Activated CD4-positive, alpha-beta memory T cell treated with anti-CD3 and anti-CD28 coated beads, Interleukin-2, amount 10 ng/mL, durations not matched to agents 7 days and 5 days (primary cell): ENCODE measurements at regions not wholly inside any gene's neighbourhood (a gene's known extent, or its start where the extent isn't known, plus 50 kb on each side); places are given as distances from the start of the nearest gene placed in this dataset.

Experiments
- CTCF ChIA-PET: fragments of 350-600 bp; sonication (Branson Sonifier 250); formaldehyde crosslinking; loops from one replicate; lab custom pipeline; 2021; ENCODE audit warnings: antibody characterized with exemption, inconsistent platforms; lab: Charles Lee
- POLR2A ChIA-PET: fragments of 350-600 bp; sonication (Branson Sonifier 250); formaldehyde crosslinking; loops from one replicate; lab custom pipeline; 2021; ENCODE audit warnings: antibody characterized with exemption; lab: Charles Lee
- DNase-seq: peaks from one replicate; pipeline ENCODE4 v3.0.0-alpha.2; 2020
- H3K27ac Mint-ChIP-seq: one replicate; pipeline ENCODE4 v1.8.0; 2021; ENCODE audit warnings: mild to moderate bottlenecking, mixed read lengths
- H3K27me3 Mint-ChIP-seq: one replicate; pipeline ENCODE4 v1.8.0; 2021; ENCODE audit warnings: mixed read lengths
- H3K36me3 Mint-ChIP-seq: one replicate; pipeline ENCODE4 v1.8.0; 2021; ENCODE audit warnings: low read depth, mixed read lengths
- H3K4me1 Mint-ChIP-seq: one replicate; pipeline ENCODE4 v1.8.0; 2021; ENCODE audit warnings: mixed read lengths
- H3K4me3 Mint-ChIP-seq: one replicate; pipeline ENCODE4 v1.8.0; 2021; ENCODE audit warnings: mild to moderate bottlenecking, mixed read lengths
- H3K9me3 Mint-ChIP-seq: one replicate; pipeline ENCODE4 v1.8.0; 2021; ENCODE audit warnings: mixed read lengths

DNA sequence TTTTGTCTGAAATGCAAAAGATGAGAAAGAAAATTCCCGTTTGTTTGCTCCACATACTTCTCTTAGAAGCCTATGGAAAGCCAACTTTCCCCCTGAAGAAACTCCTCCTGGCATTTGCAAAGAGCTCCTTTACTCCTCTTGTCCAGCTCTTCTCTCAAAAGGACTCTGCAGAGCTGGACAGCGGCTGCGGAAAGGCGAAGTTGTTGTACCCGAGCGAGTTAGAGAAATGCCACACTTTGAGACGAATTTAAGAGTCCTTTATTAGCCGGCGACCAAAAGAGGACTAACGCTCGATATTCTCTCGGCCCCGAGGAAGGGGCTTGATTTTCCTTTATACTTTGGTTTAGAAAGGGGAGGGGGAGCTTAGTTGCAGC lies 157.8 kb downstream of the TRIM27 start:
- ChIA-PET POLR2A (no interaction called here), CTCF (interaction anchor here (0.6 kb wide), 1 partner anchor 72 kb away, joined by 4 read pairs; no protein-coding TSS in a partner anchor)
- Mint-ChIP-seq H3K4me1 (no peaks in the 10 kb centered on the region), H3K4me3 (no peak overlapping the region), H3K9me3 (peaks cover 9% of the 10 kb centered on the region), H3K27me3 (peaks cover 64% of the 10 kb centered on the region), H3K27ac (no peak overlapping the region), H3K36me3 (peaks cover 3% of the 10 kb centered on the region)
- DNase-seq, result no peak

DNA sequence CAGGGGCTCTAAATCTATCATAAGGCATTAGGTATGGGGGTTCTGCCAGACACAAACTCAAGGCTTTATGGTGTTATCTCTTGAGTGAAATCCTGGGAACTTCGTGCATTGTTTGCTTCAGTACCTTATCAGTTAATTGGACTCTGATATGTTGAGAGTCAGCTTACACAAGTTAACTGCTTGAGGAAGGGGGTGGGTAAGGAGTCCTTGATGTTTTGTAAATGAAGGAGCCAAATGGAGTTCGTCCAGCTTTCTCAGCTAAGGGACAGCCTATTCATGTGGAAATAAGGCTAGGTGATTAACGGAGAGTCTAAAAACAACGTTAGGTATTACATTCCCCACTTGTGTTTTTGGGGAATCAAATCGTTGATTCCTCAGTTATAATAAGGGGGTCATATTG lies 157.4 kb downstream of the TRIM27 start:
- Mint-ChIP-seq H3K27me3 (peaks cover 68% of the 10 kb centered on the region), H3K4me1 (no peaks in the 10 kb centered on the region), H3K4me3 (no peak overlapping the region), H3K27ac (no peak overlapping the region), H3K9me3 (peaks cover 9% of the 10 kb centered on the region), H3K36me3 (peaks cover 3% of the 10 kb centered on the region)
- no peak for DNase-seq
- ChIA-PET CTCF (interaction anchor here (0.6 kb wide), 1 partner anchor 72 kb away, joined by 4 read pairs; no protein-coding TSS in a partner anchor), POLR2A (no interaction called here)

DNA sequence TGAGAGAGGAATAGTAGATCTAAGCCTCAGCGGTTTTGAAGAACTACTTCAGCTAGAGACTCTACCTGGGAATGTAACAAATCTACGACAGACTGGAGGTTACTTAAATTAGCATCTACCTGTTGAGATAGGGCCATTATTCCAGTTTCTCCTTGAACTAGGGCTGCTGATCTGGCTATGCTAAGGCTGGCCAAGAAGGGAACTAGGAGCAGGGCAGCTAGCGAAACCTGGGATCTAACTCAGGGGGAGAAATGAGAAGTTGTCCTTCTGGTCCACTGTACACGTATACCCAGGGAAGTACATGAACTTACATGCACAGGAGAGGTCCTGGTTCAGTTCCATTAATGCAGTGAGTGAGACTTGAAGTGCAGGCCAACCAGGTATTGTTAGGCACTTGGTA lies 156.7 kb downstream of the TRIM27 start:
- POLR2A ChIA-PET, result no interaction called here

DNA sequence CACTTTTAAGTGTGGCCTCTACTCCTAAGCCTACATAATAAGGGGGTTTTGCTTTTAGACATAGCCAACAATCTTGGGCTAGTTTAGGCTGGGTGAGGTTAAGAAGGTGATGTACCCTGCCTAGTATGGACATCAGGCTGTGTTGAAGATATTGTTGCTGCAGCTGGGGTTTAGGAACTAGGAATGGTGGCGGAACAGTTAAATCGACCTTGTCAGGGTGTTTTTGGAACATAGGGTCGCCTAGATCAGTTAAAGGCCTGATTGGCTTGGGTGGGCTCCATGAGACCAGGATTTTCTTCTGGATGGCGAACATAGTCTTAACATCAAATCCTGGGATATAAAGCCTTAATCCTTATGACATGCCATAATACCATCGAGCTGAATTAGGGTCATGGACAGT lies 156.1 kb downstream of the TRIM27 start:
- POLR2A ChIA-PET, result no interaction called here
- CTCF ChIA-PET, result no interaction called here
- DNase-seq, result no peak
- H3K27me3 Mint-ChIP-seq, result peaks cover 81% of the 10 kb centered on the region
- H3K27ac Mint-ChIP-seq, result no peak overlapping the region
- no peaks in the 10 kb centered on the region for H3K4me1 Mint-ChIP-seq
- peaks cover 9% of the 10 kb centered on the region for H3K9me3 Mint-ChIP-seq
- no peak overlapping the region for H3K4me3 Mint-ChIP-seq
- H3K36me3 Mint-ChIP-seq, result peaks cover 4% of the 10 kb centered on the region

More for the DNA sequence above, 156.7 kb downstream of the TRIM27 start:
- Mint-ChIP-seq H3K9me3 (peaks cover 9% of the 10 kb centered on the region), H3K27me3 (peaks cover 75% of the 10 kb centered on the region), H3K36me3 (peaks cover 3% of the 10 kb centered on the region), H3K27ac (no peak overlapping the region), H3K4me1 (no peaks in the 10 kb centered on the region), H3K4me3 (no peak overlapping the region)
- no peak for DNase-seq
- CTCF ChIA-PET, result no interaction called here

DNA sequence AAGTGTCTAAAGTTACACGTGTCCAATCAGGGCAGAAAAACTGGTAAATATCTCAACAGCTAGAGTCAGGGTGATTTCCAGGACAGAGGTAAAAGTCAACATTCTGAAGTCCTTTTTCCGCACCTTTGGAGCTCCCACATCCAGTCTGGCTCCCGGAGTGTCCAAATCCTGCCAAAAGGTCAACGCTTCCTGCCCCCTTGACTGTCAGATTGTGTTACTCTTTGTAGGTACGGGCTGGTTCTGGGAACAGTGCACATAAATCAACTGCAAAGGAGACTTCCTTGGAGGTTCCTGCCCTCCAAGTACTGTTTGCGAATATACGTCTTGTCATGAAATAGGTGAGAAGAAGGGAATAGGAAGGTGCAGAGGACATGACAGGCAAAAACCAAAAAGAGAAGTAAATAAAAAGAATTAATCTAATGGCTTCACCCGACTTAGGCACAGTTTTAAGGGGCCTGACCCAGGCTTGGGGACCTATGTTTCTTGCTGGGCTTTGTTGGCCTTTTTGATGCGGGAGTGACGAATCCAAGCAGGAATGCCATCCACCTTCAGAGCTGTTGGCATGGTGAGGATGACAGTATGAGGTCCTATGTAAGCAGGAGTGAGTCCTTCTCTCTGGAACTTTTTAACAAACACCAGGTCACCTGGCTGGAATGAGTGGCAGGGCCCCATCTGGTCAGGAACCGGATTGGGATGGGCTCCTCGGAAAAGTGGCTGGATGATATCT lies 155.4 kb downstream of the TRIM27 start:
- Mint-ChIP-seq H3K36me3 (peaks cover 9% of the 10 kb centered on the region), H3K4me1 (no peaks in the 10 kb centered on the region), H3K27me3 (peaks cover 86% of the 10 kb centered on the region), H3K9me3 (peaks cover 12% of the 10 kb centered on the region), H3K4me3 (no peak overlapping the region), H3K27ac (no peak overlapping the region)
- DNase-seq, result no peak
- ChIA-PET CTCF (no interaction called here), POLR2A (no interaction called here)

DNA sequence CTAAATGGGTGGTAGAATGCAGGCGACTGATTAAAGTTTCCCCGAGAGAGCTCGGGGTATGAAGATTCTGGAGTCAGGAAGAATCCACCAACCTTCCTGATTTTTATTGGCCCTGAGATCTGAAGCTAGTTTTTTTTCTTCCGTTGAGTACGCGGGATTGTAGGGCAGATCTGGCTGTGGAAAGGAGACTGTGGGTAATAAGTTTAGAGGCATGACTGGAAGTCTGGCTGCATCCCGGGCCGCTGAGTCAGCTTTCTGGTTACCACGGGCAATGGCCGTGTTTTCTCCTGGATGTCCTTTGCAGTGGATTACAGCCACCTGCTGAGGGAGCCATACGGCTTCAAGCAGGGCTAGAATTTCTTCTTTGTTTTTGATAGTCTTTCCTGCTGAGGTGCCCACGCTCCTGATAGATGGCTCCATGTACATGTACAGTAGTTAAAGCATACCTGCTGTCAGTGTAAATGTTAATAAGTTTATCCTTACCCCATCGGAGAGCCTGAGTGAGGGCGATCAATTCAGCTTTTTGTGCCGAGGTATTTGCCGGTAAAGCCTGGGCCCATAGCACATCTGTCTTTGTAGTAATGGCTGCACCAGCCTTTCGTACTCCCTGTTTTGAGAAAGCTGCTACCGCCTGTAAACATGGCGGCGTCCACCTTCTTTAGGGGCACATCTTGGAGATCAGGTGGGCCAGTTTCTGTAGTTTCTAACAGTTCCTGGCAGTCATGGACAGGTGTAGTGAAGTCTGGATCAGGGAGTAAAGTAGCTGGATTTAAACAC lies 154.0 kb downstream of the TRIM27 start:
- no peak overlapping the region for H3K27ac Mint-ChIP-seq
- peaks cover 95% of the 10 kb centered on the region for H3K27me3 Mint-ChIP-seq
- H3K9me3 Mint-ChIP-seq, result peaks cover 15% of the 10 kb centered on the region
- no peaks in the 10 kb centered on the region for H3K4me1 Mint-ChIP-seq
- H3K4me3 Mint-ChIP-seq, result no peak overlapping the region
- POLR2A ChIA-PET, result no interaction called here
- peaks cover 16% of the 10 kb centered on the region for H3K36me3 Mint-ChIP-seq
- CTCF ChIA-PET, result no interaction called here
- DNase-seq, result no peak

DNA sequence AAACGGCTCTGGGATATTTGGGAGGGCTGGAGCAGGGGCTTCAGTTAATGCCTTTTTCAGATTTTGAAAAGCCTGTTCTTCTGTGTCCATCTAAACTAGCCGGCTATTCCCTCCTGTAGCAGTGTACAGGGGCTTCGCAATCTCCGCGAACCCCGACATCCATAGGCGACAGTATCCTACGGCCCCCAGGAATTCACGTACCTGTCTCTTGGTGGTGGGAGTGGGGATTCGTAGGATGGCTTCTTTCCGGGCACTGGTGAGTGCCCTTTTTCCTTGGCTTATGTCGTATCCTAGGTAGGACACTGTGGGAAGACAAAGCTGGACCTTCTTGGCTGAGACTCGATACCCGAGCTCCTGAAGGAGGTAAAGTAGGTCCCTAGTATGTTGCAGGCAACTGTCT lies 153.1 kb downstream of the TRIM27 start:
- peaks cover 94% of the 10 kb centered on the region for H3K27me3 Mint-ChIP-seq
- H3K27ac Mint-ChIP-seq, result no peak overlapping the region
- no peak for DNase-seq
- no peaks in the 10 kb centered on the region for H3K4me1 Mint-ChIP-seq
- ChIA-PET POLR2A (interaction anchor here (0.7 kb wide), 1 partner anchor 235 kb away, joined by 3 read pairs; no protein-coding TSS in a partner anchor), CTCF (no interaction called here)
- H3K9me3 Mint-ChIP-seq, result peaks cover 13% of the 10 kb centered on the region
- no peak overlapping the region for H3K4me3 Mint-ChIP-seq
- peaks cover 19% of the 10 kb centered on the region for H3K36me3 Mint-ChIP-seq

DNA sequence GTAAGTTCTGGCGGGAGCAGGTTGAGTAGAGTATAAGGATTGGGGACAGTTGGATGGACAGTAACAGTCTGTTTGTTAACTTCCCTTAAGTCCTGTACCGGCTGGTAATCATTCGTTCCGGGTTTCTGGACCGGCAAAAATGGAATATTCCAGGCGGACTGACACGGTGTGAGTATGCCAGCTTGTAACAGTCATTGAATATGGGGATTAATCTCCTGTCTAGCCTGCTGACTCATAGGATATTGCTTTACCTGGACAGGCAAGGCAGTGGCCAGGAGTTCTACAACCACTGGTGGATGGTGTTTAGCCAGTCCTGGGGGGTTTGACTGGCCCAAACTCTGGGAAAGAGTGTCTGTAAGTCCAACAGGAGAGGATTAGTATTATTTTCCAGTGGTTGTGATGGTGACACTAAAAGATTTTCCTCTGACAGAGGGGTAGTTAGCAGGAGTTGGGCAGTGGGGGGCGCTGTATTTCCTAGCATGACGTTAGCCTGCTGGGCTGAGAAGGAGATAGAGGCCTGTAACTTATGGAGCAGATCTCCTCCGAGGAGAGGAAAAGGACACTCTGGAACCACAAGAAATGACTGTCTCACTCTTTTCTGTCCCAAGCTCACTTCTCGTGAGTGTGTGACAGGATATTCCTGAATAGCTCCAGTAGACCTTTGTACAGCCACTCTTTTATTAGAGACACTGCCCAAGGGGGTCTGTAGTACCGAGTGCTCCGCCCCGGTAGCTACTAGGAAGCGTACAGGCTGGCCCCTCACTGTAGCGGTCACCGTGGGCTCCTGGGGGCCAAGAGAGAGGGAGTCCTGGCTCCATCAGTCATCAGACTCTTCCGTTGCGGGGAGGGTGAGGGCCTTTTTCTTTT lies 152.2 kb downstream of the TRIM27 start:
- peaks cover 13% of the 10 kb centered on the region for H3K9me3 Mint-ChIP-seq
- no peak overlapping the region for H3K4me3 Mint-ChIP-seq
- CTCF ChIA-PET, result no interaction called here
- peaks cover 19% of the 10 kb centered on the region for H3K36me3 Mint-ChIP-seq
- POLR2A ChIA-PET, result interaction anchor here (0.8 kb wide), 1 partner anchor 25 kb away, joined by 3 read pairs; no protein-coding TSS in a partner anchor
- peaks cover 94% of the 10 kb centered on the region for H3K27me3 Mint-ChIP-seq
- H3K4me1 Mint-ChIP-seq, result no peaks in the 10 kb centered on the region
- no peak overlapping the region for H3K27ac Mint-ChIP-seq
- DNase-seq, result no peak

DNA sequence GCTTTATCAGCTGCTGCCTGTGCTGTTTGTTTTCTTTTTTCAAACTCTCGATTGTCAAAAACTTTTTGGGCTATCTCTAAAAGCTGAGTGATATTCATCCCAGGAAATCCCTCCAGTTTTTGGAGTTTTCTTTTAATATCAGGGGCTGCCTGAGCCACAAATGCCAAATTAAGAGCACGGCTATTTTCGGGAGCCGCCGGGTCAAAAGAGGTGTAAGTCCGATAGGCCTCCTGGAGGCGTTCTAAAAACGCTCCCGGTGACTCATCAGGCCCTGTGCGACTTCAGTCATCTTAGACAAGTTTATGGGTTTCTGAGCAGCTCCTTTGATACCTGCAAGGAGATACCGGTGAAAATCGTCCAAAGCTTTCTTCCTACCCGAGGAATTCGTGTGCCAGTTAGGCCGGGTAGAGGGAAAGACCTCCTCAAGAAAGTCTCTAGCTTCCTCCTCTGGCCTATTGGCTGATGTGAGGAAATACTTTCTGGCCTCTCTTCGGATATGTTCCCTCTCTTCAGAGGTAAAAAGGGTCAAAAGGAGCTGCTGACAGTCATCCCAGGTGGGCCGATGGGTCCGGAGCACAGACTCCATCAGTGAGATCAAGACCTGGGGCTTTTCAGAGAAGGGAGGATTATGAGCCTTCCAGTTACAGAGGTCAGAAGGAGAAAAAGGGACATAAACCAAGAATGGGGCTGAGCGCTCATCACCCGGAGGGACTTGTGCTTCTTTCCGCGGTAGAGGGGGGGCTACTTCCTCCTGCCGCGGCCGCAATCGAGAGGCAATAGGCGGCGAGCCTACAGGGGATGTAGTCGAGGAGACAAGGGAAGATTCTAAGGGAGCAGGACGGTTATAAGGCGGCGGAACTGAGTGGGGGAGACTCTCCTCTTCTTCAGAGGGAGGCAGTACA lies 151.1 kb downstream of the TRIM27 start:
- Mint-ChIP-seq H3K9me3 (peaks cover 10% of the 10 kb centered on the region), H3K27ac (no peak overlapping the region), H3K4me1 (no peaks in the 10 kb centered on the region), H3K36me3 (peaks cover 19% of the 10 kb centered on the region), H3K4me3 (peak overlapping the region; percentile 15), H3K27me3 (peaks cover 92% of the 10 kb centered on the region)
- ChIA-PET CTCF (no interaction called here), POLR2A (interaction anchor here (0.8 kb wide), 1 partner anchor 24 kb away, joined by 3 read pairs; no protein-coding TSS in a partner anchor)
- DNase-seq, result no peak

DNA sequence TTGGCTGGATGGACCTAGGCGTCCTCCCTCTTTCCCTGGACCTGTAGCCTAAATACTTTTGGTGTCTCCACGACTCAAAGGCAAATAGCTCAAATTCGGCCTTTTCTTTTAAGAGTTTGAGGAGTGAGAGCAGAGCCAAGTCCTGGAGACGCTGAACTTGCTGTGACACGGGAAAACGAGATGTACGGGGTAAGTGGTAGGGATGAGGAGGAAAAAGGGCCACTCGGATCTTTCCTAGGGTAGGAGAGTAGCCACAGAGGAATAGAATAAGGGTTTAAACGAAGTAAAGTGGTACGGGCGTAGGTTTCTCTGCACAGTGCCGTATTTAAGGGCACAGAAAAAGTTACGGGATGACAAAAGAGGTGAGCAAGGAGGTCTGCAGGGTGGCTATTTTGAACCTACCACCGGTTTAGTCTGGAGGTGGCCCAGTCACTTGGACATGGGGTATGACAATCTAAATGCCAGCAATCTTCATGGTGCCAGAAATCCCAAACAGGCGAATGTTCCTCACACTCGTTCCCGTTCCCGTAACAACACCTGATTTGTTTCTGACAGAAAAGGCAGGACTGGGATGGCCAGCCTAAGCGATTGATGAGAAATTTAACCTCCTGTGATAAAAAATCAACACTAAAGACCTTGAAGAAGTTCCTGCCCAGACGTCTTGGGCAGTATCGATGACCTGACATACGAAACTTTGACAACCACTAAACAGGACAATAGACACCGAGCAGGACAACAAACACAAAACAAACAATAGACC lies 149.3 kb downstream of the TRIM27 start:
- peaks cover 22% of the 10 kb centered on the region for H3K36me3 Mint-ChIP-seq
- CTCF ChIA-PET, result no interaction called here
- peaks cover 10% of the 10 kb centered on the region for H3K9me3 Mint-ChIP-seq
- peak overlapping the region; percentile 31 for H3K4me3 Mint-ChIP-seq
- no peaks in the 10 kb centered on the region for H3K4me1 Mint-ChIP-seq
- peak overlapping the region; percentile 40 for H3K27ac Mint-ChIP-seq
- POLR2A ChIA-PET, result no interaction called here
- peaks cover 90% of the 10 kb centered on the region for H3K27me3 Mint-ChIP-seq
- no peak for DNase-seq

DNA sequence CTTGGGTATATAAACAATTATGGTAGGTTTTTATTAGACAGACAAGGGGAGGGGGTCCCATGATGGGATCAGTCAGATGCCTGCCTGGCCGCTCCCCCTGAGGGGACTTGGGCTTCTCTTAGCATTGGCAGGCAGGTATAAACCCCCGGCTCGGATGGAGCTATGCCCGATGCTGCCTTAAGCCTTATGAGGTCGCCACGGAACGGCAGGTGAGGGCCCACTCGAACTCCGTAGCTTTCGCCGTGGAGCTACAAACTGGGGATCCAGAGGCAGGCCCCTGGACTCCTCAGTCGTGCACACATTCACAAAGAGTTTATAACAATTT lies 148.8 kb downstream of the TRIM27 start:
- no peak for DNase-seq
- H3K4me1 Mint-ChIP-seq, result no peaks in the 10 kb centered on the region
- peaks cover 22% of the 10 kb centered on the region for H3K36me3 Mint-ChIP-seq
- CTCF ChIA-PET, result no interaction called here
- H3K27me3 Mint-ChIP-seq, result peaks cover 90% of the 10 kb centered on the region
- H3K27ac Mint-ChIP-seq, result peak overlapping the region; percentile 40
- POLR2A ChIA-PET, result no interaction called here
- peak overlapping the region; percentile 1 for H3K4me3 Mint-ChIP-seq
- H3K9me3 Mint-ChIP-seq, result peaks cover 9% of the 10 kb centered on the region
